SK-N-SH (cell line): ENCODE measurements at regions not wholly inside any gene's neighbourhood (a gene's known extent, or its start where the extent isn't known, plus 50 kb on each side); places are given as distances from the start of the nearest gene placed in this dataset.

Experiments used
- CTCF ChIA-PET: fragments of 300-600, 350-600 bp; formaldehyde crosslinking; extraction: SDS; loops from one replicate; lab custom pipeline; 2021; lab: Yijun Ruan, JAX
- POLR2A ChIA-PET: fragments of 350-600 bp; sonication (Branson Sonifier 250); formaldehyde crosslinking; extraction: SDS; loops from one replicate; lab custom pipeline; 2020; ENCODE audit warnings: antibody characterized with exemption, inconsistent platforms; lab: Yijun Ruan, JAX
- DNase-seq: peaks from one replicate; pipeline ENCODE4 v3.0.0; 2012
- H2AFZ ChIP-seq: fragments of 200-600 bp; sonication (generic); 2 replicates; pipeline ENCODE4 v1.8.1; 2016; ENCODE audit warnings: antibody characterized with exemption, mild to moderate bottlenecking, low read depth
- H3F3A ChIP-seq: fragments of 200-600 bp; sonication (generic); replicated peaks from 2 replicates; pipeline ENCODE3; 2016; ENCODE audit warnings: antibody characterized with exemption, mild to moderate bottlenecking; ENCODE audit not compliant: insufficient read depth
- H3K27ac ChIP-seq, 2 experiments: fragments of 200-500 bp in 1 of 2; fragments of 200-600 bp in 1 of 2; sonication (Bioruptor generic) in 1 of 2; sonication (generic), shearing (Covaris generic) in 1 of 2; 2 replicates each; pipeline versions ENCODE4 v1.5.1 to v1.6.1; 2014 to 2016; ENCODE audit warnings: low read depth in 2 of 2, inconsistent platforms in 1 of 2, low read length in 1 of 2, mild to moderate bottlenecking in 1 of 2, mixed read lengths in 1 of 2
- H3K27me3 ChIP-seq: fragments of 200-600 bp; sonication (generic), shearing (Covaris generic); 2 replicates; pipeline ENCODE4 v1.6.1; 2016; ENCODE audit warnings: mixed run types; ENCODE audit not compliant: insufficient read depth
- H3K36me3 ChIP-seq, 2 experiments: fragments of 200-500 bp in 1 of 2; fragments of 200-600 bp in 1 of 2; sonication (Bioruptor generic) in 1 of 2; sonication (generic) in 1 of 2; replicated peaks in 1 of 2; 2 replicates each; pipeline versions ENCODE3 to v1.5.1; 2014 to 2016; ENCODE audit warnings: low read length in 1 of 2, mild to moderate bottlenecking in 1 of 2; ENCODE audit not compliant: insufficient read depth in 2 of 2, control insufficient read depth in 1 of 2
- H3K4me1 ChIP-seq, 2 experiments: fragments of 200-500 bp in 1 of 2; fragments of 200-600 bp in 1 of 2; sonication (Bioruptor generic) in 1 of 2; sonication (generic), shearing (Covaris generic) in 1 of 2; 2 replicates each; pipeline versions ENCODE4 v1.5.1 to v1.6.1; 2014 to 2016; ENCODE audit warnings: low read depth in 1 of 2, low read length in 1 of 2, mixed run types in 1 of 2; ENCODE audit not compliant: insufficient read depth in 2 of 2, control insufficient read depth in 1 of 2
- H3K4me2 ChIP-seq: fragments of 200-600 bp; sonication (generic), shearing (Covaris generic); 2 replicates; pipeline ENCODE4 v1.6.1; 2017; ENCODE audit warnings: mixed run types
- H3K4me3 ChIP-seq, 2 experiments: fragments of 200-500 bp in 1 of 2; fragments of 200-600 bp in 1 of 2; sonication (Bioruptor generic) in 1 of 2; sonication (generic), shearing (Covaris generic) in 1 of 2; 2 replicates each; pipeline versions ENCODE4 v1.5.1 to v1.8.1; 2014 to 2016; ENCODE audit warnings: low read depth in 2 of 2, inconsistent platforms in 1 of 2, low read length in 1 of 2, mild to moderate bottlenecking in 1 of 2, mixed read lengths in 1 of 2, moderate library complexity in 1 of 2
- H3K79me2 ChIP-seq: fragments of 200-600 bp; sonication (generic); 2 replicates; pipeline ENCODE4 v1.8.1; 2017; ENCODE audit warnings: mild to moderate bottlenecking; ENCODE audit not compliant: insufficient read depth
- H3K9ac ChIP-seq: fragments of 200-600 bp; sonication (generic); 2 replicates; pipeline ENCODE4 v1.6.1; 2017; ENCODE audit warnings: mixed run types
- H3K9me2 ChIP-seq: fragments of 200-600 bp; sonication (generic); 2 replicates; pipeline ENCODE4 v1.6.1; 2017; ENCODE audit warnings: mixed run types
- H3K9me3 ChIP-seq: fragments of 200-600 bp; sonication (generic); 2 replicates; pipeline ENCODE4 v1.6.1; 2017; ENCODE audit warnings: mixed run types, mild to moderate bottlenecking, moderate library complexity
- H4K20me1 ChIP-seq: fragments of 200-600 bp; sonication (generic); 2 replicates; pipeline ENCODE4 v1.6.1; 2017; ENCODE audit warnings: mild to moderate bottlenecking, mixed run types; ENCODE audit not compliant: insufficient read depth
- EP300 ChIP-seq, 2 experiments: IDR thresholded peaks; 2 replicates each; pipeline versions ENCODE4 v1.4.0 to v1.6.1; 2012; ENCODE audit warnings: borderline replicate concordance in 1 of 2, low read depth in 1 of 2, low read length in 1 of 2
- FOXJ3 ChIP-seq: sonication (generic); formaldehyde crosslinking; IDR thresholded peaks from 2 replicates; pipeline ENCODE4 v1.5.1; 2020; ENCODE audit warnings: mild to moderate bottlenecking, missing genetic modification reagents
- GABPA ChIP-seq: IDR thresholded peaks from 2 replicates; pipeline ENCODE4 v1.4.0; 2012; ENCODE audit warnings: low read depth, mild to moderate bottlenecking
- GATA2 ChIP-seq: sonication (generic); formaldehyde crosslinking; IDR thresholded peaks from 2 replicates; pipeline ENCODE4 v1.5.0; 2020; ENCODE audit warnings: mild to moderate bottlenecking, missing genetic modification reagents
- JUND ChIP-seq: IDR thresholded peaks from 2 replicates; pipeline ENCODE4 v1.4.0; 2012
- POLR2AphosphoS5 ChIP-seq: IDR thresholded peaks from 2 replicates; pipeline ENCODE4 v1.6.1; 2012; ENCODE audit warnings: low read depth, low read length
- RAD21 ChIP-seq: IDR thresholded peaks from 2 replicates; pipeline ENCODE4 v1.6.1; 2012; ENCODE audit warnings: mild to moderate bottlenecking, low read length
- RCOR1 ChIP-seq: fragments of 150-350 bp; IDR thresholded peaks from 2 replicates; pipeline ENCODE4 v1.6.1; 2017; ENCODE audit warnings: antibody characterized with exemption, low read length
- SIN3A ChIP-seq: IDR thresholded peaks from 2 replicates; pipeline ENCODE4 v1.6.1; 2012; ENCODE audit warnings: low read depth, mild to moderate bottlenecking, low read length, moderate library complexity, borderline replicate concordance
- SMC3 ChIP-seq: IDR thresholded peaks from 2 replicates; pipeline ENCODE4 v1.6.1; 2012; ENCODE audit warnings: low read depth, low read length, improper control_type of control experiment
- TCF12 ChIP-seq: IDR thresholded peaks from 2 replicates; pipeline ENCODE4 v1.4.0; 2012
- YY1 ChIP-seq: IDR thresholded peaks from 2 replicates; pipeline ENCODE4 v1.4.0; 2012; ENCODE audit warnings: low read depth, mild to moderate bottlenecking
- WGBS: methylation state at CpG from one replicate; pipeline ENCODE4 v1.1.6; 2017; ENCODE audit warnings: low lambda C conversion rate; 5-methylcytosine and 5-hydroxymethylcytosine counted together
- TF ChIP-seq, protein P1 (sequence below): IDR thresholded peaks from 2 replicates; pipeline ENCODE4 v1.4.0; 2012; ENCODE audit warnings: low read depth
- TF ChIP-seq, protein P2 (sequence below): fragments of 150-350 bp; IDR thresholded peaks from 2 replicates; pipeline ENCODE4 v1.6.1; 2016; ENCODE audit warnings: mild to moderate bottlenecking, low read depth, low read length
- TF ChIP-seq, protein P3 (sequence below): IDR thresholded peaks from 2 replicates; pipeline ENCODE4 v1.4.0; 2012; ENCODE audit warnings: low read depth, borderline replicate concordance
- TF ChIP-seq, protein P4 (sequence below): fragments of 150-350 bp; IDR thresholded peaks from 2 replicates; pipeline ENCODE4 v1.6.1; 2017; ENCODE audit warnings: antibody characterized with exemption, low read length, low read depth, borderline replicate concordance
- TF ChIP-seq, protein P5 (sequence below): IDR thresholded peaks from 2 replicates; pipeline ENCODE4 v1.6.1; 2012; ENCODE audit warnings: mild to moderate bottlenecking, low read depth, low read length, moderate library complexity
- TF ChIP-seq, protein P6 (sequence below): IDR thresholded peaks from 2 replicates; pipeline ENCODE4; 2012

DNA sequence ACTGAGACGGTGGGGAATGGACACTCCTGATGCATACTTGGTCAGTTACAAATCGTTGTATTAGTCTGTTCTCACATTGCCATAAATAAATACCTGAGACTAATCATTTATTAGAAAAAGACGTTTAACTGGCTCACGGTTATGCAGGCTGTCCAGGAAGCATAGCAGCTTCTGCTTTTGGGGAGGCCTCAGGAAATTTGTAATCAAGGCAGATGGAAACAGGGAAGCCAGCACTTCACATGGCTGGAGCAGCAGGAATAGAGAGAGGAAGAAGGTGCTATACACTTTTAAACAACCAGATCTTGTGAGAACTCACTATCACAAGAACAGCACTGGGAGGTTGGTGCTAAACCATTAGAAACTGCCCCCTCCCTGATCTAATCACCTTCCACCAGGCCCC lies 418.2 kb downstream of the FLRT2 start:
- Histone ChIP-seq H3K9me2 (no peaks in the 10 kb centered on the region), H3K4me2 (no peak overlapping the region), H3F3A (no peaks in the 10 kb centered on the region), H3K4me1 (no peaks in the 10 kb centered on the region), H3K4me3 (no peak overlapping the region), H2AFZ (no peak overlapping the region), H3K27me3 (no peaks in the 10 kb centered on the region), H4K20me1 (no peaks in the 10 kb centered on the region), H3K79me2 (no peaks in the 10 kb centered on the region), H3K27ac (no peak overlapping the region), H3K9me3 (no peaks in the 10 kb centered on the region), H3K9ac (no peak overlapping the region), H3K36me3 (peaks cover 0 to 4% of the 10 kb centered on the region in 2 experiments)
- ChIA-PET CTCF (no interaction called here), POLR2A (no interaction called here)
- WGBS: 11% methylated on average over 4 of the region's 4 CpGs
- TF ChIP-seq JUND: no peak
- TF ChIP-seq YY1: no peak
- TF ChIP-seq RCOR1: no peak
- TF ChIP-seq, protein P1, sequence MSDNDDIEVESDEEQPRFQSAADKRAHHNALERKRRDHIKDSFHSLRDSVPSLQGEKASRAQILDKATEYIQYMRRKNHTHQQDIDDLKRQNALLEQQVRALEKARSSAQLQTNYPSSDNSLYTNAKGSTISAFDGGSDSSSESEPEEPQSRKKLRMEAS: no peak
- no peak for TF ChIP-seq GATA2 (CRISPR knock-in tag)
- no peak for TF ChIP-seq TCF12
- TF ChIP-seq EP300 (IDR thresholded peaks at IDR 0.05; ENCODE audit: borderline replicate concordance in 1 of 2, low read depth in 1 of 2, low read length in 1 of 2): no peak
- TF ChIP-seq POLR2AphosphoS5: no peak
- TF ChIP-seq, protein P2, sequence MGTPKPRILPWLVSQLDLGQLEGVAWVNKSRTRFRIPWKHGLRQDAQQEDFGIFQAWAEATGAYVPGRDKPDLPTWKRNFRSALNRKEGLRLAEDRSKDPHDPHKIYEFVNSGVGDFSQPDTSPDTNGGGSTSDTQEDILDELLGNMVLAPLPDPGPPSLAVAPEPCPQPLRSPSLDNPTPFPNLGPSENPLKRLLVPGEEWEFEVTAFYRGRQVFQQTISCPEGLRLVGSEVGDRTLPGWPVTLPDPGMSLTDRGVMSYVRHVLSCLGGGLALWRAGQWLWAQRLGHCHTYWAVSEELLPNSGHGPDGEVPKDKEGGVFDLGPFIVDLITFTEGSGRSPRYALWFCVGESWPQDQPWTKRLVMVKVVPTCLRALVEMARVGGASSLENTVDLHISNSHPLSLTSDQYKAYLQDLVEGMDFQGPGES: no peak
- TF ChIP-seq, protein P3, sequence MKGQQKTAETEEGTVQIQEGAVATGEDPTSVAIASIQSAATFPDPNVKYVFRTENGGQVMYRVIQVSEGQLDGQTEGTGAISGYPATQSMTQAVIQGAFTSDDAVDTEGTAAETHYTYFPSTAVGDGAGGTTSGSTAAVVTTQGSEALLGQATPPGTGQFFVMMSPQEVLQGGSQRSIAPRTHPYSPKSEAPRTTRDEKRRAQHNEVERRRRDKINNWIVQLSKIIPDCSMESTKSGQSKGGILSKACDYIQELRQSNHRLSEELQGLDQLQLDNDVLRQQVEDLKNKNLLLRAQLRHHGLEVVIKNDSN: no peak
- TF ChIP-seq RAD21: no peak
- TF ChIP-seq, protein P4, sequence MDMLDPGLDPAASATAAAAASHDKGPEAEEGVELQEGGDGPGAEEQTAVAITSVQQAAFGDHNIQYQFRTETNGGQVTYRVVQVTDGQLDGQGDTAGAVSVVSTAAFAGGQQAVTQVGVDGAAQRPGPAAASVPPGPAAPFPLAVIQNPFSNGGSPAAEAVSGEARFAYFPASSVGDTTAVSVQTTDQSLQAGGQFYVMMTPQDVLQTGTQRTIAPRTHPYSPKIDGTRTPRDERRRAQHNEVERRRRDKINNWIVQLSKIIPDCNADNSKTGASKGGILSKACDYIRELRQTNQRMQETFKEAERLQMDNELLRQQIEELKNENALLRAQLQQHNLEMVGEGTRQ: no peak
- TF ChIP-seq, protein P5, sequence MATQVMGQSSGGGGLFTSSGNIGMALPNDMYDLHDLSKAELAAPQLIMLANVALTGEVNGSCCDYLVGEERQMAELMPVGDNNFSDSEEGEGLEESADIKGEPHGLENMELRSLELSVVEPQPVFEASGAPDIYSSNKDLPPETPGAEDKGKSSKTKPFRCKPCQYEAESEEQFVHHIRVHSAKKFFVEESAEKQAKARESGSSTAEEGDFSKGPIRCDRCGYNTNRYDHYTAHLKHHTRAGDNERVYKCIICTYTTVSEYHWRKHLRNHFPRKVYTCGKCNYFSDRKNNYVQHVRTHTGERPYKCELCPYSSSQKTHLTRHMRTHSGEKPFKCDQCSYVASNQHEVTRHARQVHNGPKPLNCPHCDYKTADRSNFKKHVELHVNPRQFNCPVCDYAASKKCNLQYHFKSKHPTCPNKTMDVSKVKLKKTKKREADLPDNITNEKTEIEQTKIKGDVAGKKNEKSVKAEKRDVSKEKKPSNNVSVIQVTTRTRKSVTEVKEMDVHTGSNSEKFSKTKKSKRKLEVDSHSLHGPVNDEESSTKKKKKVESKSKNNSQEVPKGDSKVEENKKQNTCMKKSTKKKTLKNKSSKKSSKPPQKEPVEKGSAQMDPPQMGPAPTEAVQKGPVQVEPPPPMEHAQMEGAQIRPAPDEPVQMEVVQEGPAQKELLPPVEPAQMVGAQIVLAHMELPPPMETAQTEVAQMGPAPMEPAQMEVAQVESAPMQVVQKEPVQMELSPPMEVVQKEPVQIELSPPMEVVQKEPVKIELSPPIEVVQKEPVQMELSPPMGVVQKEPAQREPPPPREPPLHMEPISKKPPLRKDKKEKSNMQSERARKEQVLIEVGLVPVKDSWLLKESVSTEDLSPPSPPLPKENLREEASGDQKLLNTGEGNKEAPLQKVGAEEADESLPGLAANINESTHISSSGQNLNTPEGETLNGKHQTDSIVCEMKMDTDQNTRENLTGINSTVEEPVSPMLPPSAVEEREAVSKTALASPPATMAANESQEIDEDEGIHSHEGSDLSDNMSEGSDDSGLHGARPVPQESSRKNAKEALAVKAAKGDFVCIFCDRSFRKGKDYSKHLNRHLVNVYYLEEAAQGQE: no peak
- TF ChIP-seq FOXJ3: no peak
- TF ChIP-seq, protein P6, sequence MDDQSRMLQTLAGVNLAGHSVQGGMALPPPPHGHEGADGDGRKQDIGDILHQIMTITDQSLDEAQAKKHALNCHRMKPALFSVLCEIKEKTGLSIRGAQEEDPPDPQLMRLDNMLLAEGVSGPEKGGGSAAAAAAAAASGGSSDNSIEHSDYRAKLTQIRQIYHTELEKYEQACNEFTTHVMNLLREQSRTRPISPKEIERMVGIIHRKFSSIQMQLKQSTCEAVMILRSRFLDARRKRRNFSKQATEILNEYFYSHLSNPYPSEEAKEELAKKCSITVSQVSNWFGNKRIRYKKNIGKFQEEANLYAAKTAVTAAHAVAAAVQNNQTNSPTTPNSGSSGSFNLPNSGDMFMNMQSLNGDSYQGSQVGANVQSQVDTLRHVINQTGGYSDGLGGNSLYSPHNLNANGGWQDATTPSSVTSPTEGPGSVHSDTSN: no peak
- TF ChIP-seq SMC3: no peak
- TF ChIP-seq SIN3A: no peak
- TF ChIP-seq GABPA: no peak
- DNase-seq: no peak
